Upper lobe of left lung (tissue), 6 donors: ENCODE measurements at regions not wholly inside any gene's neighbourhood (a gene's known extent, or its start where the extent isn't known, plus 50 kb on each side); places are given as distances from the start of the nearest gene placed in this dataset.

Source experiments
- ATAC-seq, 2 donors: fragments of 200-7000 bp; cut with Tn5 transposase; one replicate each; pipeline ENCODE4 v1.9.1; 2022; ENCODE audit warnings: mild to moderate bottlenecking in 2 of 2, moderate library complexity in 2 of 2; ENCODE audit not compliant: low FRiP score in 2 of 2
- DNase-seq, 2 donors: peaks; one replicate each; pipeline ENCODE4 v3.0.0-alpha.2; 2019 to 2020
- H3K27ac ChIP-seq, 4 donors: fragments of 200-600 bp; sonication (generic); one replicate each; pipeline ENCODE4 v1.5.1; 2016 to 2019
- H3K27me3 ChIP-seq, 4 donors: fragments of 200-600 bp; sonication (generic); one replicate each; pipeline ENCODE4 v1.5.1; 2017 to 2019
- H3K36me3 ChIP-seq, 4 donors: fragments of 200-600 bp; sonication (generic); one replicate each; pipeline ENCODE4 v1.5.1; 2016 to 2019
- H3K4me1 ChIP-seq, 4 donors: fragments of 200-600 bp; sonication (generic); one replicate each; pipeline ENCODE4 v1.5.1; 2018 to 2019
- H3K4me3 ChIP-seq, 4 donors: fragments of 200-600 bp; sonication (generic); one replicate each; pipeline ENCODE4 v1.5.1; 2017 to 2019; ENCODE audit warnings: mild to moderate bottlenecking in 2 of 4, moderate library complexity in 1 of 4
- H3K9me3 ChIP-seq, 4 donors: fragments of 200-600 bp; sonication (generic); one replicate each; pipeline ENCODE4 v1.5.1; 2018 to 2019
- EP300 ChIP-seq, 4 donors: sonication (generic); formaldehyde crosslinking; IDR thresholded peaks; one replicate each; pipeline ENCODE4 v1.5.1; 2017; ENCODE audit warnings: antibody characterized with exemption in 4 of 4, control low read depth in 2 of 4
- POLR2A ChIP-seq, 4 donors: fragments of 450-650 bp; IDR thresholded peaks; one replicate each; pipeline ENCODE4 v1.5.1; 2016 to 2017; ENCODE audit warnings: antibody characterized with exemption in 4 of 4, mild to moderate bottlenecking in 2 of 4
- POLR2AphosphoS5 ChIP-seq, 2 donors: sonication (generic); formaldehyde crosslinking; IDR thresholded peaks; one replicate each; pipeline ENCODE4 v1.5.1; 2017; ENCODE audit warnings: antibody characterized with exemption in 2 of 2
- WGBS, 2 donors: methylation state at CpG; one replicate each; pipeline ENCODE4 v1.1.5; 2017 to 2018; 5-methylcytosine and 5-hydroxymethylcytosine counted together
- TF ChIP-seq, protein P1 (sequence below), 6 experiments: fragments of 450-650 bp in 4 of 6; fragments of 200-600 bp in 2 of 6; sonication (generic) in 2 of 6; IDR thresholded peaks; one replicate each; pipeline ENCODE4 v1.5.1; 2016 to 2019; ENCODE audit warnings: antibody characterized with exemption in 6 of 6
- donor health status: DM: no; HTN: no; CAD: no; lungs with moderate emphysema.
- donor health status: DM: no; HTN: yes; CAD: no; lungs with severe emphysema.

DNA sequence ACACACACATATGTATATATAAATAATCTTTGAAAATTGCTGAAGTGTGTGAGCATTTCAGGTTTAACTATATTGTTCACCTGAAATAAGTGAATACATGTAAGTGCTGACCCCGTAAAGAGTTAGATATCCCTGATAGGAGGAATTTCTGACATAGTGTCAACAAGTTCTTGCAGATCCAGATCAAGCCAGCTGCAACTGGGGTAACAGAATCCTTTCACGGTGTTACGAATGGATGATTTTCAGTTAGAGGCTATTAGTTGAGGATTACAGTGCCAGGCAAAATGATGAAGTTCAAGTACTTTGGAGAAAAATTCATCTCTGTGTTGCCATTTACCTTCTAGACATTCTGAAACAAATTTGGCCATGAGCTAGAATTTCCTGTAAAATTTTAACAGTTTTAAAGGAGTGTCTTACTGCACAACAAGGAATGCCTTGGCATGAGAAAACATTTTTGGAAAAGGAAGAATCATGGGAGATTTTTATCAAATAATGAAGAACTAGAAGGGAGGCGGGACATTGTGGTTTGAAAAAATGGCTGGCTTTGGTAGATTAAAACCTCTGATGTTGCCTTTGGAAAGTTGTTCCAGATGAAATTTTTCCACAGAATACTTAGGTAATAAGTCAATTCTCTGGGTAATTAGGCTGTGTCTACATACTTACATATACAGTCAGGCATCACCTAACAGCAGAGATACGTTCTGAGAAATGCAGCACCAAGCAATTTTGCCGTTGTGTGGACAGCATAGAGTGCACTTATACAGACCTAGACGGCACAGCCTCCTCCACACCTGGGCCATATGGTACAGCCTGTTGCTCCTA is 84.4 kb upstream of the FAT1 start:
- Histone ChIP-seq H3K4me1 (no peaks in the 10 kb centered on the region), H3K9me3 (no peaks in the 10 kb centered on the region), H3K27ac (no peak overlapping the region), H3K36me3 (no peaks in the 10 kb centered on the region), H3K4me3 (no peak overlapping the region), H3K27me3 (no peaks in the 10 kb centered on the region)
- 89 to 93% methylated on average over 7 of the region's 7 CpGs for WGBS, 2 donors
- no peak for TF ChIP-seq POLR2AphosphoS5 (IDR thresholded peaks at IDR 0.05)
- TF ChIP-seq EP300 (IDR thresholded peaks at IDR 0.05): no peak
- TF ChIP-seq POLR2A (IDR thresholded peaks at IDR 0.05): no peak
- TF ChIP-seq, protein P1, sequence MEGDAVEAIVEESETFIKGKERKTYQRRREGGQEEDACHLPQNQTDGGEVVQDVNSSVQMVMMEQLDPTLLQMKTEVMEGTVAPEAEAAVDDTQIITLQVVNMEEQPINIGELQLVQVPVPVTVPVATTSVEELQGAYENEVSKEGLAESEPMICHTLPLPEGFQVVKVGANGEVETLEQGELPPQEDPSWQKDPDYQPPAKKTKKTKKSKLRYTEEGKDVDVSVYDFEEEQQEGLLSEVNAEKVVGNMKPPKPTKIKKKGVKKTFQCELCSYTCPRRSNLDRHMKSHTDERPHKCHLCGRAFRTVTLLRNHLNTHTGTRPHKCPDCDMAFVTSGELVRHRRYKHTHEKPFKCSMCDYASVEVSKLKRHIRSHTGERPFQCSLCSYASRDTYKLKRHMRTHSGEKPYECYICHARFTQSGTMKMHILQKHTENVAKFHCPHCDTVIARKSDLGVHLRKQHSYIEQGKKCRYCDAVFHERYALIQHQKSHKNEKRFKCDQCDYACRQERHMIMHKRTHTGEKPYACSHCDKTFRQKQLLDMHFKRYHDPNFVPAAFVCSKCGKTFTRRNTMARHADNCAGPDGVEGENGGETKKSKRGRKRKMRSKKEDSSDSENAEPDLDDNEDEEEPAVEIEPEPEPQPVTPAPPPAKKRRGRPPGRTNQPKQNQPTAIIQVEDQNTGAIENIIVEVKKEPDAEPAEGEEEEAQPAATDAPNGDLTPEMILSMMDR (IDR thresholded peaks at IDR 0.05): no peak
- DNase-seq: no peak
- peak in 1 of 2 donors; percentile 14 for ATAC-seq

- WGBS, 2 donors: 91 to 92% methylated on average over 7 of the region's 7 CpGs
- TF ChIP-seq POLR2A (IDR thresholded peaks at IDR 0.05): no peak
- no peak for TF ChIP-seq EP300 (IDR thresholded peaks at IDR 0.05)
- no peaks in the 10 kb centered on the region for H3K27me3 ChIP-seq
- H3K9me3 ChIP-seq: no peaks in the 10 kb centered on the region
- H3K4me3 ChIP-seq: no peak overlapping the region
- H3K27ac ChIP-seq: no peak overlapping the region
- DNase-seq (no peak), ATAC-seq (peak in 1 of 2 donors; percentile 58)
- H3K36me3 ChIP-seq: no peaks in the 10 kb centered on the region
- no peaks in the 10 kb centered on the region for H3K4me1 ChIP-seq
Measured at GRCh38 chr4:186808630-186809018, 85.0 kb upstream of the FAT1 start.

DNA sequence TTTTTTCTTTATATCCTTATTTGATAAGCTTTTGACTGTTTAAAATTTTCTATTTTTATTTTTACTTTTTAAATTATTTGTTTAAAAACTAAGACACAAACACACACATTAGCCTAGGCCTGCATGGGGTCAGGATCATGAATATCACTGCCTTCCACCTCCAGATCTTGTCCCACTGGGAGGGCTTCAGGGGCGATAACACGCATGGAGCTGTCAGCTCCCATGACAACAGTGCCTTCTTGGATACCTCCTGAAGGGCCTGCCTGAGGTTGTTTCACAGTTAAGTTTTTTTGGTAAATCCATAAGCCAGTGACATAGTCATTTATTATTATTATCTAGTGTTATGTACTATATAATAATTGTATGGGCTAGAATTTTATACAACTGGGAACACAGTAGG is 85.4 kb upstream of the FAT1 start:
- Histone ChIP-seq H3K9me3 (no peaks in the 10 kb centered on the region), H3K27me3 (no peaks in the 10 kb centered on the region), H3K4me1 (no peaks in the 10 kb centered on the region), H3K27ac (no peak overlapping the region), H3K36me3 (no peaks in the 10 kb centered on the region), H3K4me3 (no peak overlapping the region)
- ATAC-seq (no peak), DNase-seq (no peak)
- WGBS, 2 donors: 91 to 99% methylated on average over 2 of the region's 2 CpGs
- no peak for TF ChIP-seq POLR2AphosphoS5 (IDR thresholded peaks at IDR 0.05)
- TF ChIP-seq EP300 (IDR thresholded peaks at IDR 0.05): no peak
- no peak for TF ChIP-seq POLR2A (IDR thresholded peaks at IDR 0.05)
- TF ChIP-seq, protein P1 (IDR thresholded peaks at IDR 0.05): no peak

DNA sequence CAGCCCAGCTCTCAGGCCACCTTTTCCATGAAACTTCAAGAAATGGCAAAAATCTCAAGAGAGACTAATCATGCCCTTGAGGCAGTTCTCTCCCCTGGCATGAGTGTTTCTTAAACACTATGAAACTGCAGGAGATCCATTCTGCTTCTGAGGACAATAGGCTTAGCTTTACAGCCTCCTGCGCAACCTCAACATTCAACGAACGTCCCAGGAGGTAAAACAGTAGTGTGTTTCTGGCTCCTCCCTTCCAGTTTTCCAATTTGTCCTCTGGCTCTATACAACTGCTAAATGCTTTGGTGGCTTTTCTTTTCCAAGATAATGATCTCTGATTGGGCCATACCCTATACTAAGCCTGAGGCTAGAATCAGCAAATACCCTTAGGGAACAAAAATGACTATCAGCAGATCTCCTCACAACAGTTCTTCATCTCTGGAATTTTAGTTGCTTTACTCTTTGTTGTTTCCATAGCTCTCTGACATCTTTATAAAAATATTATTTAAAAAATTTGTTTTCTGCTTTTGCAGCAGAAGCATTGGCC is 87.0 kb upstream of the FAT1 start:
- H3K36me3 ChIP-seq: no peaks in the 10 kb centered on the region
- whole genome bisulfite sequencing, 2 donors: 71 to 76% methylated on average over 3 of the region's 3 CpGs
- H3K27ac ChIP-seq: no peak overlapping the region
- no peak for ATAC-seq
- no peak overlapping the region for H3K4me3 ChIP-seq
- no peaks in the 10 kb centered on the region for H3K4me1 ChIP-seq
- TF ChIP-seq, protein P1 (IDR thresholded peaks at IDR 0.05): no peak
- TF ChIP-seq POLR2A (IDR thresholded peaks at IDR 0.05) (no peak), EP300 (IDR thresholded peaks at IDR 0.05) (no peak), POLR2AphosphoS5 (IDR thresholded peaks at IDR 0.05) (no peak)
- no peaks in the 10 kb centered on the region for H3K27me3 ChIP-seq
- no peaks in the 10 kb centered on the region for H3K9me3 ChIP-seq
- DNase-seq: no peak

GRCh38 chr4:186812592-186812991 is 88.9 kb upstream of the FAT1 start:
- no peaks in the 10 kb centered on the region for H3K27me3 ChIP-seq
- ATAC-seq (no peak), DNase-seq (no peak)
- no peaks in the 10 kb centered on the region for H3K9me3 ChIP-seq
- TF ChIP-seq POLR2A (IDR thresholded peaks at IDR 0.05) (no peak), POLR2AphosphoS5 (IDR thresholded peaks at IDR 0.05) (no peak), EP300 (IDR thresholded peaks at IDR 0.05) (no peak)
- TF ChIP-seq, protein P1 (IDR thresholded peaks at IDR 0.05): no peak
- no peaks in the 10 kb centered on the region for H3K4me1 ChIP-seq
- H3K27ac ChIP-seq: no peak overlapping the region
- no peak overlapping the region for H3K4me3 ChIP-seq
- H3K36me3 ChIP-seq: no peaks in the 10 kb centered on the region
